ENCODE measurements at regions not wholly inside any gene's neighbourhood (a gene's known extent, or its start where the extent isn't known, plus 50 kb on each side); places are given as distances from the start of the nearest gene placed in this dataset.

DNA sequence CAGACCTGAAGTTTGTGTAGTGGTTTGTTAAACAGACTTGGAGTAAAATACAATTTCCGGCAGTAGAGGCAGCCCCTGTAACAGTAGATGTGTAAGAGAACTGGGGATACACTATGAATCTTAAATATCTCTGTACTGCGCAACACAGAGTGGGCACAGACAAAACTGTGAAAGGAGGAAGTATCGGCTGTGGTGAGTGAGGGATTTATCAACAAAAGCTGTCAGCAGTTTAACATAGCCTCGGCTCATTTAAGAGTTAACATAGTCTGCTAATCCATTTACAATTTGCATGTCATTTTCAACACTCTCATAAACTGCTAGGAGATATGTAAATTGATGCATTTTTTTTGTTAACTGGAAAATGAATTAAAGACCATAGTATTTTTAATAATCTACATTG, 225.2 kb downstream of the ZWINT start:
- TF ChIP-seq TAF1 (IDR thresholded peaks at IDR 0.05; ENCODE audit: low read depth, low read length): no peak
- no peak for TF ChIP-seq POLR2A (IDR thresholded peaks at IDR 0.05; ENCODE audit: low read depth, low read length)
- no peak for TF ChIP-seq POLR2AphosphoS5 (IDR thresholded peaks at IDR 0.05; ENCODE audit: low read depth, low read length)
- no peak for TF ChIP-seq SPI1 (IDR thresholded peaks at IDR 0.05; ENCODE audit: low read depth, low read length)
